H1 (cell line): ENCODE measurements at regions not wholly inside any gene's neighbourhood (a gene's known extent, or its start where the extent isn't known, plus 50 kb on each side); places are given as distances from the start of the nearest gene placed in this dataset.
A peak's percentile ranks its signal among the peaks of the same experiment; 100 is the strongest.

Experiments used
- CTCF ChIA-PET: fragments of 300-600 bp; sonication (Branson Sonifier 250); formaldehyde crosslinking; loops from one replicate; lab custom pipeline; 2021; ENCODE audit not compliant: partially characterized antibody; lab: Charles Lee
- POLR2A ChIA-PET: fragments of 300-600 bp; sonication (Branson Sonifier 250); formaldehyde crosslinking; loops from one replicate; lab custom pipeline; 2021; ENCODE audit warnings: inconsistent platforms; ENCODE audit not compliant: partially characterized antibody; lab: Charles Lee
- DNase-seq, 2 experiments: peaks; one replicate each; pipeline versions ENCODE4 v3.0.0 to v3.0.0-alpha.2; 2010 to 2022; ENCODE audit warnings: low spot score in 2 of 2, low read depth in 1 of 2, mixed read lengths in 1 of 2
- FAIRE-seq: peaks from 2 replicates; lab custom pipeline; 2011; peaks lifted over from hg19 to GRCh38; lab: Jason Lieb, UNC
- H2AFZ ChIP-seq: 2 replicates; pipeline ENCODE4 v1.8.1; 2012; ENCODE audit warnings: low read length, inconsistent platforms
- H2AK5ac ChIP-seq: 2 replicates; pipeline ENCODE4 v1.6.1; 2013; ENCODE audit warnings: low read depth, low read length
- H2BK120ac ChIP-seq: replicated peaks from 2 replicates; pipeline ENCODE3; 2013; ENCODE audit warnings: low read depth, low read length, inconsistent platforms
- H2BK12ac ChIP-seq: 2 replicates; pipeline ENCODE4 v1.6.1; 2013; ENCODE audit warnings: low read depth, low read length
- H2BK15ac ChIP-seq: 2 replicates; pipeline ENCODE4 v1.6.1; 2013; ENCODE audit warnings: low read length
- H2BK20ac ChIP-seq: 2 replicates; pipeline ENCODE4 v1.6.1; 2013; ENCODE audit warnings: low read length
- H2BK5ac ChIP-seq: 2 replicates; pipeline ENCODE4 v1.6.1; 2013; ENCODE audit warnings: low read depth, low read length
- H3K14ac ChIP-seq: 2 replicates; pipeline ENCODE4 v1.6.1; 2013; ENCODE audit warnings: inconsistent platforms; ENCODE audit not compliant: insufficient read length
- H3K18ac ChIP-seq: 2 replicates; pipeline ENCODE4 v1.6.1; 2013; ENCODE audit warnings: low read length; ENCODE audit errors: extremely low read depth
- H3K23ac ChIP-seq: 2 replicates; pipeline ENCODE4 v1.6.1; 2013; ENCODE audit warnings: inconsistent platforms; ENCODE audit not compliant: insufficient read length
- H3K23me2 ChIP-seq: 2 replicates; pipeline ENCODE4 v1.6.1; 2013; ENCODE audit warnings: low read depth, low read length
- H3K27ac ChIP-seq: 2 replicates; pipeline ENCODE4 v1.6.1; 2011; ENCODE audit warnings: low read depth, low read length, inconsistent platforms
- H3K27me3 ChIP-seq, 4 experiments: replicated peaks in 1 of 4; 1 replicate in 1 of 4; 2 replicates in 3 of 4; pipeline versions ENCODE4 v1.6.1 to v1.8.1; 2011 to 2013; ENCODE audit warnings: low read length in 3 of 4, mild to moderate bottlenecking in 3 of 4, inconsistent platforms in 2 of 4, mixed read lengths in 2 of 4, moderate library complexity in 1 of 4; ENCODE audit not compliant: control insufficient read depth in 3 of 4, insufficient read depth in 3 of 4; ENCODE audit errors: extremely low read depth in 1 of 4
- H3K36me3 ChIP-seq, 4 experiments: 2 replicates each; pipeline versions ENCODE4 v1.6.1 to v1.8.1; 2011 to 2013; ENCODE audit warnings: mild to moderate bottlenecking in 4 of 4, low read length in 3 of 4, moderate library complexity in 2 of 4, control low read depth in 1 of 4, inconsistent platforms in 1 of 4; ENCODE audit not compliant: insufficient read depth in 4 of 4, control insufficient read depth in 2 of 4
- H3K4ac ChIP-seq: replicated peaks from 2 replicates; pipeline ENCODE3; 2013; ENCODE audit warnings: low read length, low read depth, mixed read lengths, inconsistent platforms; ENCODE audit not compliant: insufficient read length
- H3K4me1 ChIP-seq, 4 experiments: replicated peaks in 1 of 4; 1 replicate in 1 of 4; 2 replicates in 3 of 4; pipeline versions ENCODE4 v1.6.1 to v1.8.1; 2011 to 2013; ENCODE audit warnings: low read length in 3 of 4, inconsistent platforms in 2 of 4, mixed read lengths in 1 of 4; ENCODE audit not compliant: insufficient read depth in 4 of 4, control insufficient read depth in 3 of 4
- H3K4me2 ChIP-seq, 2 experiments: 2 replicates each; pipeline versions ENCODE4 v1.6.1 to v1.8.1; 2011 to 2013; ENCODE audit warnings: low read depth in 2 of 2, low read length in 2 of 2, control low read depth in 1 of 2, inconsistent platforms in 1 of 2, mild to moderate bottlenecking in 1 of 2; ENCODE audit not compliant: insufficient read depth in 1 of 2
- H3K4me3 ChIP-seq, 4 experiments: fragments of 200-600, 300-600 bp in 1 of 4; sonication (generic), shearing (Covaris generic), sonication (Bioruptor Twin) in 1 of 4; 2 replicates each; pipeline versions ENCODE4 v1.5.1 to v1.8.1; 2011 to 2016; ENCODE audit warnings: low read length in 4 of 4, low read depth in 3 of 4, control low read depth in 2 of 4, inconsistent platforms in 2 of 4, mild to moderate bottlenecking in 2 of 4, mixed read lengths in 1 of 4, moderate library complexity in 1 of 4; ENCODE audit not compliant: insufficient read depth in 2 of 4; ENCODE audit errors: extremely low read depth in 1 of 4
- H3K56ac ChIP-seq: replicated peaks from 2 replicates; pipeline ENCODE3; 2013; ENCODE audit warnings: low read depth, mild to moderate bottlenecking, mixed read lengths, low read length, inconsistent platforms; ENCODE audit not compliant: insufficient read length
- H3K79me1 ChIP-seq: 2 replicates; pipeline ENCODE4 v1.6.1; 2013; ENCODE audit warnings: low read depth, low read length, control low read depth
- H3K79me2 ChIP-seq, 2 experiments: 2 replicates each; pipeline versions ENCODE4 v1.6.1 to v1.8.1; 2012 to 2013; ENCODE audit warnings: low read length in 2 of 2, mild to moderate bottlenecking in 2 of 2, inconsistent platforms in 1 of 2; ENCODE audit not compliant: insufficient read depth in 2 of 2, control insufficient read depth in 1 of 2
- H3K9ac ChIP-seq, 4 experiments: replicated peaks in 1 of 4; 1 replicate in 1 of 4; 2 replicates in 3 of 4; pipeline versions ENCODE4 v1.6.1 to v1.8.1; 2011 to 2013; ENCODE audit warnings: low read depth in 3 of 4, low read length in 3 of 4, control low read depth in 2 of 4, mild to moderate bottlenecking in 2 of 4, moderate library complexity in 2 of 4, inconsistent platforms in 1 of 4; ENCODE audit errors: extremely low read depth in 1 of 4
- H3K9me3 ChIP-seq, 2 experiments: 2 replicates each; pipeline versions ENCODE4 v1.6.1 to v1.8.1; 2012 to 2013; ENCODE audit warnings: mild to moderate bottlenecking in 2 of 2, moderate library complexity in 2 of 2, control low read depth in 1 of 2, inconsistent platforms in 1 of 2, low read depth in 1 of 2, low read length in 1 of 2, mixed read lengths in 1 of 2; ENCODE audit not compliant: insufficient read depth in 2 of 2
- H4K20me1 ChIP-seq, 2 experiments: replicated peaks in 1 of 2; 2 replicates each; pipeline versions ENCODE3 to v1.8.1; 2011 to 2013; ENCODE audit warnings: inconsistent platforms in 2 of 2, low read length in 2 of 2, mild to moderate bottlenecking in 1 of 2; ENCODE audit not compliant: insufficient read depth in 2 of 2, control insufficient read depth in 1 of 2
- H4K5ac ChIP-seq: 2 replicates; pipeline ENCODE4 v1.6.1; 2013; ENCODE audit warnings: low read length, low read depth, mixed read lengths, inconsistent platforms; ENCODE audit not compliant: insufficient read length
- H4K8ac ChIP-seq: 2 replicates; pipeline ENCODE4 v1.8.0; 2013; ENCODE audit warnings: mild to moderate bottlenecking, moderate library complexity, low read length, inconsistent platforms; ENCODE audit not compliant: insufficient read depth; ENCODE audit errors: extremely low read depth
- H4K91ac ChIP-seq: replicated peaks from 2 replicates; pipeline ENCODE3; 2013; ENCODE audit warnings: low read length, mixed read lengths, inconsistent platforms; ENCODE audit not compliant: insufficient read length
- CBX5 ChIP-seq: fragments of 300-800, 300-1000 bp; sonication (generic); IDR thresholded peaks from 2 replicates; pipeline ENCODE4 v1.7.1; 2016; ENCODE audit warnings: antibody characterized with exemption, low read length, low read depth
- EP300 ChIP-seq, 2 experiments: IDR thresholded peaks; 1 replicate in 1 of 2; 2 replicates in 1 of 2; pipeline ENCODE4 v1.6.1; 2011 to 2012; ENCODE audit warnings: low read depth in 2 of 2, low read length in 2 of 2, mild to moderate bottlenecking in 2 of 2, borderline replicate concordance in 1 of 2, inconsistent platforms in 1 of 2, moderate library complexity in 1 of 2
- JUND ChIP-seq: IDR thresholded peaks from 2 replicates; pipeline ENCODE4 v1.6.1; 2011; ENCODE audit warnings: mild to moderate bottlenecking, improper control_type of control experiment, low read length
- KDM1A ChIP-seq: fragments of 200-600, 300-600 bp; sonication (generic); IDR thresholded peaks from 2 replicates; pipeline ENCODE4 v1.7.1; 2016; ENCODE audit warnings: mild to moderate bottlenecking, low read length, borderline replicate concordance
- NANOG ChIP-seq: IDR thresholded peaks from 2 replicates; pipeline ENCODE4 v1.6.1; 2011; ENCODE audit warnings: low read length, low read depth, mild to moderate bottlenecking, inconsistent platforms; ENCODE audit not compliant: insufficient read depth, poor library complexity, severe bottlenecking
- RAD21 ChIP-seq, 2 experiments: IDR thresholded peaks in 1 of 2; conservative IDR thresholded peaks in 1 of 2; 2 replicates each; pipeline ENCODE4 v1.6.1; 2011; ENCODE audit warnings: low read depth in 2 of 2, low read length in 2 of 2, improper control_type of control experiment in 1 of 2, inconsistent platforms in 1 of 2, mild to moderate bottlenecking in 1 of 2, moderate library complexity in 1 of 2
- SIRT6 ChIP-seq: IDR thresholded peaks from one replicate; pipeline ENCODE4 v1.7.1; 2012; ENCODE audit warnings: low read length, inconsistent platforms
- TAF7 ChIP-seq: optimal IDR thresholded peaks from 2 replicates; pipeline ENCODE3; 2011; ENCODE audit warnings: low read depth, mild to moderate bottlenecking, inconsistent platforms, low read length, moderate library complexity, borderline replicate concordance
- TBP ChIP-seq: IDR thresholded peaks from 2 replicates; pipeline ENCODE4 v1.6.1; 2011; ENCODE audit warnings: low read depth, low read length, improper control_type of control experiment
- TEAD4 ChIP-seq: IDR thresholded peaks from 2 replicates; pipeline ENCODE4 v1.6.1; 2012; ENCODE audit warnings: low read depth, low read length, inconsistent platforms, mixed read lengths
- WGBS, 2 experiments: shearing (Covaris generic) in 1 of 2; methylation state at CpG; one replicate each; pipeline versions ENCODE4 v1.1.6 to v1.1.7; 2013 to 2015; ENCODE audit warnings: low lambda C conversion rate in 2 of 2, mixed read lengths in 2 of 2, inconsistent platforms in 1 of 2, low coverage in 1 of 2, missing lambda C conversion rate in 1 of 2; ENCODE audit not compliant: insufficient replicate concordance in 2 of 2, insufficient coverage in 1 of 2, insufficient read length in 1 of 2; ENCODE audit errors: extremely low coverage in 1 of 2, missing lambda C conversion rate in 1 of 2; 5-methylcytosine and 5-hydroxymethylcytosine counted together
- TF ChIP-seq, protein P1 (sequence below): IDR thresholded peaks from 2 replicates; pipeline ENCODE4 v1.6.1; 2011; ENCODE audit warnings: low read length, improper control_type of control experiment

DNA sequence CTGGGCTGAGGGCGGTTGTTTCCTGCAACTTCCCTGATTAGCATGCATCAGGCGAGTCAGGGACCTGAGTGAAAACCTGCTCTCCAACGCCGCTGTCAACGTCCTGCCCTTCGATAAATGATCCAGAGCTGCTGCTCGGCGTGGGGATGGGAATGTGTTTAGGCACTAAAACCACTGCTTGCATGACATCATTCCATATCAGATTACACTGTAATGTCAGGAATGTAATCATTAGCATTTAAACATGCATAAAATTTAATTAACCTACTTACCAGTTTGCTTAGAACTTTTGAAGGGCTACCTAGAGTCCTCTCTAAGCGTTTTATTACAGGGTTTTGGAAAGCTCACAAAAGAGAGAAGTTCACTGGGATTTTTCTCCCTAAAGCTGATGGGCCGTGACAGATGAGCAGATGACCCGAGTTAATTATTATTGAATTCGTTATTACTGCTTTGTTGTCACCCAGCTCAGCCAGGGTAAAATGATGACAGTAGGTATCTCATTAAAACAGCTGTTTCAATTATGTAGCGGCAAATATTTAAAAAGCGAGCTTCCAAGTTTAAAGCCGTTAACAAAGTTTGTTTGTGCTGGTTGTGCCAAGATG lies 685.6 kb upstream of the SALL3 start:
- no peak overlapping the region for H3K18ac ChIP-seq
- no peak overlapping the region for H2BK12ac ChIP-seq
- POLR2A ChIA-PET, result no interaction called here
- no peaks in the 10 kb centered on the region for H3K9me3 ChIP-seq
- H2AFZ ChIP-seq, result 0 out of 2 replicates have a peak overlapping the region, but pooled peaks have one; percentile 73
- CTCF ChIA-PET, result interaction anchor here (1.1 to 1.4 kb wide), 2 partner anchors 31 to 273 kb away, joined by 3 to 4 read pairs; no protein-coding TSS in a partner anchor
- H2BK20ac ChIP-seq, result no peak overlapping the region
- H4K91ac ChIP-seq, result no peak overlapping the region
- H4K8ac ChIP-seq, result no peak overlapping the region
- no peak for DNase-seq
- no peak overlapping the region for H3K4ac ChIP-seq
- no peaks in the 10 kb centered on the region for H3K79me2 ChIP-seq
- no peaks in the 10 kb centered on the region for H3K79me1 ChIP-seq
- H3K4me1 ChIP-seq, result peaks cover 4 to 11% (median 8%) of the 10 kb centered on the region in 4 experiments; a peak in 5 of 7 replicates
- H2BK15ac ChIP-seq, result no peak overlapping the region
- H3K14ac ChIP-seq, result no peak overlapping the region
- FAIRE-seq, result no peak
- H3K4me2 ChIP-seq, result peak overlapping the region; percentile 60 to 72
- 65% methylated on average over 15 of the region's 15 CpGs; no CpG with 5 or more reads in 1 of the 2 experiments for WGBS, 2 experiments
- no peak overlapping the region for H3K56ac ChIP-seq
- H2BK120ac ChIP-seq, result no peak overlapping the region
- H3K9ac ChIP-seq, result no peak overlapping the region; a peak in 1 of 7 replicates
- H4K20me1 ChIP-seq, result no peaks in the 10 kb centered on the region
- no peak overlapping the region for H3K27ac ChIP-seq
- no peak overlapping the region for H2BK5ac ChIP-seq
- H3K23me2 ChIP-seq, result no peaks in the 10 kb centered on the region
- peak overlapping the region in 2 of 4 experiments; percentile 19 to 46; a peak in 3 of 8 replicates for H3K4me3 ChIP-seq
- H3K23ac ChIP-seq, result no peak overlapping the region
- 0 out of 2 replicates have a peak overlapping the region, but pooled peaks have one; percentile 15 for H2AK5ac ChIP-seq
- H3K27me3 ChIP-seq, result no peaks in the 10 kb centered on the region
- H4K5ac ChIP-seq, result no peak overlapping the region
- no peaks in the 10 kb centered on the region for H3K36me3 ChIP-seq
- TF ChIP-seq TBP, result no peak
- TF ChIP-seq NANOG, result no peak
- TF ChIP-seq CBX5, result no peak
- TF ChIP-seq TEAD4, result peak; percentile 27; the same call in 1 of the 2 replicates
- TF ChIP-seq, protein P1, sequence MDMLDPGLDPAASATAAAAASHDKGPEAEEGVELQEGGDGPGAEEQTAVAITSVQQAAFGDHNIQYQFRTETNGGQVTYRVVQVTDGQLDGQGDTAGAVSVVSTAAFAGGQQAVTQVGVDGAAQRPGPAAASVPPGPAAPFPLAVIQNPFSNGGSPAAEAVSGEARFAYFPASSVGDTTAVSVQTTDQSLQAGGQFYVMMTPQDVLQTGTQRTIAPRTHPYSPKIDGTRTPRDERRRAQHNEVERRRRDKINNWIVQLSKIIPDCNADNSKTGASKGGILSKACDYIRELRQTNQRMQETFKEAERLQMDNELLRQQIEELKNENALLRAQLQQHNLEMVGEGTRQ, result no peak
- peak; percentile 56 for TF ChIP-seq JUND
- TF ChIP-seq SIRT6, result no peak
- no peak for TF ChIP-seq KDM1A
- TF ChIP-seq RAD21 (IDR thresholded peaks at IDR 0.05 in 1 of 2, conservative IDR thresholded peaks at IDR 0.05 in 1 of 2; ENCODE audit: low read depth in 2 of 2, low read length in 2 of 2), result no peak
- no peak for TF ChIP-seq TAF7
- no peak for TF ChIP-seq EP300 (IDR thresholded peaks at IDR 0.05; ENCODE audit: borderline replicate concordance in 1 of 2, low read depth in 2 of 2, low read length in 2 of 2)
